AG08396 (cell line): ENCODE measurements at regions not wholly inside any gene's neighbourhood (a gene's known extent, or its start where the extent isn't known, plus 50 kb on each side); places are given as distances from the start of the nearest gene placed in this dataset.
"Not testable (repeated sequence)": the region's sequence is repeated elsewhere in the genome, so short reads cannot be mapped to it uniquely, and the experiment has no call there.

Source experiments
- DNase-seq: peaks from one replicate; pipeline ENCODE4 v3.0.0; 2012; ENCODE audit warnings: low spot score, mixed read lengths

DNA sequence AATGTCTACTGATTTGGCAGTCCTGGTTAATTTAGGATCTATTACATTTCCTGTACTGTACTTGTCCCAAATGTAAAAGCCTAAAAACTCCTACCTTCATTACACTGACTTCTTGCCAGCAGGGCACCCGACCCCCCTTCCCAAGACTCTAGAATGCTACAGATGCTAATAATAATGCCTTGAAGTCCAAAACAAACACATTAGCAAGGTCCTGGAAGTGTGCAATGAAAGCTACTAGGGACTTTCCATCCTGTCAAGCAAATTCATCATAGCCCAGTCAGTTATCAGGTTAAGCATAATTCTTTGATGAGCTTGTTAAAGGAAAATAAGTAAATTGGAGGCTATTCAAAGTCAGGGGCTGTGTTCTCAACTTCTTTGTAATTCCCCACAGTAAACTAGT, 115.3 kb upstream of the RBBP8 start:
- DNase-seq: no peak

GRCh38 chr18:22822024-22822423, 111.1 kb upstream of the RBBP8 start:
- peak; percentile 23 for DNase-seq

DNA sequence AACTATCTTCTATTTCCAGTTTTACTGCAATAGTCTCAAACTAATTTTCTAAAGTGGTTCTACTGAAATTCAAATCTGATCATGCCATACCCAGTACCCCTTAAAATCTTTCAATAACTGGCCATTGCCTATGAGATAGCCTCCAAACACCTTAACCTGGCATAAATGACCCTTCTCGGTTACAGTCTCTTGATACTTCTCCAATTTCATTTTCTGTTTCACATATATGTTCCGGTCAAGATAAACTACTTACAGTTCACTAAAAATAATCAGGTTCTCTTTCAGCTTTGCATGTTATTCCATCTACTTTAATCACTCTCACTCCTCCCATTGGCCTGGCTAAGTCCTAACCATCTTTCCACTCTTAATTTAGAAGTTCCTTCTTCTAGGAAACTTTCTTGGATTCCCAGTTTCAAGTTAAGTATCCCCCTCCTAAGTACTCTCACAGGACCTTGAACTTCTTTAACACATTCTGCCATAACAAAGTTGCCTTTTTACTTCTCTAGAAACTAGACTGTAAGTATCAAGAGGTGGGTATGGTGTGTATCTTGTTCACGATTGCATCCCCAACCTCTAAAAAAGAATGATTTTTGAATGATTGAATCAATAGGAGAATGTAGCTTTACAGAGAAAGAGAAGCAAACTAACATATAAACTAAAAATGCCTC, 110.2 kb upstream of the RBBP8 start:
- DNase-seq: no peak

- no peak for DNase-seq
Observed at GRCh38 chr18:22826726-22827125, 106.4 kb upstream of the RBBP8 start.

DNA sequence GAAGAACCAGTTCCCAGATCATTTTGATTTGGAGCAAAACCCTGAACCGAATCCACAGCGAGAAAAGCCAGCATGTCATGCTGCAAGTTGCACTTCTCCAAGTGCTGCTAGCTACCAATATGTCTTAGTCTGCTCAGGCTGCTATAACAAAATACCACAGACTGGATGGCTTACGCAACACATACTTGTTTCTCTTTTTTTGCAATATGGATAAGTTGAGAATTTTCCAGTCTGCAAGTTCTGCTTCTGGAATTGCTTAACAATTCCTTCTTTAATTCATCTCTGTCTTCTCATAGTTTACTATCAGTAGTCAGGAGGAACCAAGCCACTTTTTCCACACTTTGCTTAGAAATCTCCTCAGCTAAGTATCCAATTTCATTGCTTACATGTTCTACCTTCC, 105.9 kb upstream of the RBBP8 start:
- no peak for DNase-seq

- DNase-seq: no peak
Observed at GRCh38 chr18:22827741-22828140, 105.4 kb upstream of the RBBP8 start.

- peak; percentile 8 for DNase-seq
Observed at GRCh38 chr18:22828171-22828570, 105.0 kb upstream of the RBBP8 start.

GRCh38 chr18:22828583-22828982, 104.5 kb upstream of the RBBP8 start:
- DNase-seq: not testable (repeated sequence)

GRCh38 chr18:22829781-22830180, 103.3 kb upstream of the RBBP8 start:
- no peak for DNase-seq

DNA sequence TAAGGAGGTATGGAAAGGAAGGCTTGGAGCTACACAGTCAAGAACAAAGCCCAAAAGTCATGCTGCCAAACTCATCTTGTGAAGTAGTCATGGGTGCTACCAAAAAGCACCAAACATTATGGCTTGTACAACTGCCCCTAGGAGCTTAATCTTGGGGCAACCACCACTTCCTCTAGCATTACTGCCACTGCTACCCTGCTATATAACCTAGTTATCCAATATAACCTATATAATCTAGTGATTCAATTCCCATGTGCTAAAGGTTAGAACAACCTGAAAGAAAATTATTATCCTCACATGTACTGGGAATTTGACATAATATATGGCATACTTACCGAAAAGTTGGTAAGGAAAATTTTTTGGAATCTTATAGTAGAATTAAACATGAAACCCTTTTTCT, 102.6 kb upstream of the RBBP8 start:
- DNase-seq: no peak

DNA sequence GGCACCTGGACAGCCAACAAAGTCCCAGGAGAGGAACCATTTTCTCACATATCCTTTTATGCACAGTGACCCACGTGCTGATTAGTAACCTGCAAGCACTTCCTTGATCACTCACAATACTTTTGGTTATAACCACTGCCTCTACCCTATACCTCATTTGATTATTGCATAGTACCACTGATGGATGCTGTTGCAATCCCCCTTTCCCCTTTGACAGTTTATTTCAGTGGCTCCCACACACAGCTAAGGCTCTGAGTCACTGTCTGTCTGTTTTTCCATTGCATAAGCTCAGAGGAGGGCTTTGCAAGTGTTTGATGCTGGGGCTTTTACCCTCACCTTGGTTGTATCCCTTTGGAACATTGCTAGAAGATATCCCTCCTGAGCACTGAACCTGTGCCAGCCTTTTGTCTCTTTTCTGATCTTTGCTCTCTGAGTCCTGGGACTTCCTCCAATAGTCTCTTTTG, 101.7 kb upstream of the RBBP8 start:
- DNase-seq: peak; percentile 31

- DNase-seq: no peak
Observed at GRCh38 chr18:22836932-22837331, 96.2 kb upstream of the RBBP8 start.

- DNase-seq: no peak
Observed at GRCh38 chr18:22838221-22838620, 94.9 kb upstream of the RBBP8 start.

DNA sequence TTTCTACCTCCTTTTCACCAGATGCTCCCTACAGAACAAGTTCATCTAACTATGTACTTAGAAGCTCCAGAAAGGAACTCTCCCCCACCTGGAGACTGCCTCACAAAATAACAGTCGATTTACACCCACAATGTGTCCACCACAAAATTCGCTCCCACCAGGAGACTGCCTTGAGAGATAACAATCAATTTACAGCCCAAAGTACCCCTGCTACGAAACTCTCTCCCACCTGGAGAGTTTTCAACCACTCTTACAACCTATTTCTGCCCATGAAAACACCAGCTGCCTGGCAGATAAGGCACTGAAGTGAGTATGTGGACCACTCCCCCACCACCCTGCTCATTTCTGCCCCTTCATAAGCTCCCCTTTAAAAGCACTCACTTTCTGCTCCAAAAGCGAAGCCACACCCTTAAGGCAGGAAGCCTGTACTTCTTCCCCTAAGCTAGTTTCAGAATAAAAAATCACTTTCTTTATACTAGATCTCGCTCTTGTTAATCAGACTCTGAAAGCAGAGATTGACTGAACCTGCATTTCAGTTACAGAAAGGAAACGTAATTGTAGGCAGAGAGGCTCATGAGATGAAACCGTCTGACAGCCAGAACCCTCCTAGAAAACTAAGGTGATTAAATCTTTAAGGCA, 94.4 kb upstream of the RBBP8 start:
- no peak for DNase-seq

GRCh38 chr18:22839340-22839821, 93.7 kb upstream of the RBBP8 start:
- DNase-seq: no peak

- no peak for DNase-seq
Observed at GRCh38 chr18:22840606-22841144, 92.5 kb upstream of the RBBP8 start.

- DNase-seq: no peak
Observed at GRCh38 chr18:22841840-22842239, 91.3 kb upstream of the RBBP8 start.

- DNase-seq: no peak
Observed at GRCh38 chr18:22844190-22844589, 88.9 kb upstream of the RBBP8 start.

DNA sequence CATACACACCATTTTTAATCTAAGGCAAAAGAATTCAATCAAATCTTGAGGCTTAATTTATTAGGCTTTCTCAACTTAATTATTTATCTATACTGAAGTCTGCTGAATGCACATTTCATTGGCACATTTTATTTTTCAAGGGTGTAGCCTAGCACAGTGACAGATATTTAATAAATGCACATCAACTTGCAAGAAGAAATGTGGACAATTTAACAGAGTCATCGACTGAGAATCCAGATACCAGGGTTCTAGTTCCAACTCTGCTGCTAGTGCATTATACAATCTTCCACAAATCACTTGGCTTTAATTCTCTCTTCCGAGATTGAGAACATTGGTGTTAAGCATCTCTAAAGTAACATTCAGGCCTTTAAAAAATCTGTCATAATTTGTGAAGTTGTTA, 88.5 kb upstream of the RBBP8 start:
- DNase-seq: no peak

DNA sequence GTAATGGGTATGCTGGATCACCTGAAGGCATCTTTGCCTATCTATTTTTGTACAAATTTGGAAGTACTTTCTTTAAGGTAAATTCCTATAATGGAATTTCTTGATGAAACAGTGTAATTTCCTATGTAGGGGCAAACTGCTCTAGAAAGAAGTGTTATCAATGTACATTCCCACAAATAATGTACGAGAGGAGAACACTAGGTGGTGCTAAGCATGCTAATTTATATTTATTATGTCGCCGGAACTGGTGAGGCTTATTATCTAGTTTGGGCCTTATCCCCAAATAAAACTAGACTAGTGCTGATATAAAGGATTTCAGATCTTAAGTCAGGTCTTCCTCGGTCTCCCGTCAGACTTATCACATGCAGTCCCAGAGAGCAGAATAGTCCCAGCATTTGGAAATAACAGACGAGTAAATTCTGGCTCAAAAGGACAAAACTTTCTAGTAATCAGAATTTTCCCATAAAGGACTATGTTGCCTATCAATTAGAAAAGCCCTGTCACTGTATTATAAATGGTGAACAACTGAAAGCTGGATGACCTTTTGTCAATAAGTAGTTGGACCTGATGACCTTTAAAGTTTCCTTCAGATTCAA, 86.9 kb upstream of the RBBP8 start:
- DNase-seq: no peak

- no peak for DNase-seq
Observed at GRCh38 chr18:22846697-22847096, 86.4 kb upstream of the RBBP8 start.

- DNase-seq: no peak
Observed at GRCh38 chr18:22847392-22847791, 85.7 kb upstream of the RBBP8 start.

GRCh38 chr18:22847867-22848451, 85.2 kb upstream of the RBBP8 start:
- no peak for DNase-seq
